T1000 (cell line): ENCODE measurements at regions not wholly inside any gene's neighbourhood (a gene's known extent, or its start where the extent isn't known, plus 50 kb on each side); places are given as distances from the start of the nearest gene placed in this dataset.

Experiments used
- DNase-seq: peaks from one replicate; lab custom pipeline; 2025; ENCODE audit warnings: mixed read lengths; lab: John Stamatoyannopoulos, UW

DNA sequence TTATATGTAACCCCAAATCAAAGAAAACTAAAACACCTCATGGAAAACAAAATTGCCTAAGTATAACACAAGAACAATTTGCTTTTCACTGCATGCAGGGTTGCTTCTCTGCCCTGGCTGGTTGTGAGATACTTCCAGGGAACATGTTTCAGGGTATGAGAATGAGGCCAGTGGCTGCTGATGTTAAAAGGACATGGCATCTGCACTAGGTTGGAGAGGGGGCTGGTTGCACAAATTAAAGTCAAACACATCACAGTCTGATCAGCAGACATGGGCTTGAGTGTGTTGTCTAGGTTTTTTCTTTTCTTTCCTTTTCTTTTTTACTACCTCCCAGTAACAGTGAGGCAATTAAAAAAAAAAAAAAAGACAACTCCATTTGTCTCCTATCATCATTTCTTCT lies 374.9 kb downstream of the MCTP2 start:
- DNase-seq = no peak

DNA sequence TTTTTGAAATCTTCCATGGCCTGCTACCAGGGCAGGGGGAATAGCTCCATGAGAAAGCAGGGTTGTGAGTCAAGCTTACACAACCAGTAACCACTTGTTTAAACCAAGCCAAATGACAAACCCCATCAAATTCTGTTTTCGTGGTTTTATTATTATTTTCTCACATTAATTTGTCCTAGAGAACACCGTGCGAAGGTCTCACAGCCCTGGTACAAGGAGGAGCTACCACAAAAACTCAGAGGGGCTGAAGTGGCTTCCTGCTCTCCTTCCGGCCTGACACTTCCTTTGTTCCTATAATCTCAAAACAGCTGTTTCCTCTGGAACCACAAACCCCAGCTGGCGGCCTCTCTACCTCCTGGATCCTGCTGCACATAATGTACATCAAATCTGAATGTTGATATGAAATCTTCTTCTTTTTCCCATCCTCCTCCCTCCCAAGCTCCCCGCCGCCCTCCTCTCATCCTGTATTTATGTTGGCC lies 375.9 kb downstream of the MCTP2 start:
- no peak for DNase-seq

DNA sequence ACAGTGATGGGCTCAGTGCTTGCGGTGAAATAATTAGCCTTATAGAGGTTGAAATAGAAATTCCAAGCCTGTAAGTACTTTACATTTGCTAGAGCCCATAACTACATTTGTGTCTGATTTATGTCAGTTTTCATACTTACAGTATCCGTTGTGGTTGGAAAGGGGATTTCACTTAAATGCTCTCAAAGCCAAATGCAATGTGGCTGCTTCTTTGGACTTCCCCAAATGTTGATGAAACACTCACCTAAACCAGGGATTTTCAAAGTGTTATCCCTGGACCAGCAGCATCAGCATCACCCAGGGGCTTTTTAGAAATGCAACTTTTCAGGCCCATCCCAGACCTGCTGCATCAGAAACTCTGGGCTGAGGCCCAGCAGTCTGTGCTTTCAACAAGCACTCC lies 378.7 kb downstream of the MCTP2 start:
- no peak for DNase-seq

DNA sequence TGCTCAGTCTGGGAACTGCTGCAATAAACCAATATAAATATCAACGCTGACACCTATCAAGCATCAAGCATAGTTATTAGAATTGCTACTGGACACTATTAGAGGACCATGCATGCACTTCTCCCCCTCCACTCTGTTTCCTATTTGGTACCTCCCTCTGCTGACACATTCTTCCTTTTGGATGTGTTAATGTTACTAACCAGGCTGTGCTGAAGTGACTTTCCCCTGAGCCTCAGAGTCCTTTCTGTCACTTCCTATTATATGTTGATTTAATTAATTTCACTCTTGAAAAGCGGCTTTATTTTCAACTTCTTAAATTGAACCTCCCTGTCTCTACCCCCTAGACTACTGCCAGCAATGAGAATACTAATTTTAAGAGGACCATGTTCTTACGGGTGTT lies 379.1 kb downstream of the MCTP2 start:
- no peak for DNase-seq

DNA sequence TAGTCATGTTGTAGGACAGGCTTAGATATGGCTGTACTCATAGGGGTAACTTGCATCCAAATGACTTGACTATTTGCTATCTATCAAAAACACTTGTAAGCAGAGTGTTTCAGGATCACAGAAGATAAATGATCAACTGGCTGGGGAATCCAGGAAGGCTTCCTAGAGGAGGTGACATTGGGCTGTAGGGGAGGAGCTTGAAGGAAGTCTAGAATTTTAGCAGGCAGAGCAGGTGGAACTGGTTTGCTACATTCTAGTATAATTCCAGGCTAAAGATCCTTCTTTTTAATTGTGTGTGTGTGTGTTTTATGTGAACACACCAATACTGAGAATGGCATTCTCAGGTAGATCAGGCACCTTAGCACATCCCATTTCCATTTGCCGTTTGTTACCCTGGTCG lies 380.3 kb downstream of the MCTP2 start:
- DNase-seq = no peak

DNA sequence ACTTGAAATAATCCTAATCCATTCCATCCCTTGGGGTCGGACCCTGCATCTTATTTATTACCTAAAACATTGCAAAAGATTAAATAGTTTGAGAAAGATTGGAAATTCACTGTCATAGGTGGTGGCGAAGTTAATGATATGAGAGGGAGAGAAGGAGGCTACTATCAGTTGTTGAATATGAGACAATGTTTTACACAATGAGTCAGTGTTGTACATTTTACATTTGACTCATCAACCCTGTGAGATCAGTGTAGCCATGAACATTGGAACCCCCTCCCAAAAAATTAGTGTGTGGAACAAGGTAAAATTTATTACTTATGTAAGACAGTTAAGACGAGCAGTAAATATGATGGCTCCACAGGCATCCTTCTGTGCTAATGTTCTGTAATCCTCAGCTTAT lies 384.3 kb downstream of the MCTP2 start:
- no peak for DNase-seq

DNA sequence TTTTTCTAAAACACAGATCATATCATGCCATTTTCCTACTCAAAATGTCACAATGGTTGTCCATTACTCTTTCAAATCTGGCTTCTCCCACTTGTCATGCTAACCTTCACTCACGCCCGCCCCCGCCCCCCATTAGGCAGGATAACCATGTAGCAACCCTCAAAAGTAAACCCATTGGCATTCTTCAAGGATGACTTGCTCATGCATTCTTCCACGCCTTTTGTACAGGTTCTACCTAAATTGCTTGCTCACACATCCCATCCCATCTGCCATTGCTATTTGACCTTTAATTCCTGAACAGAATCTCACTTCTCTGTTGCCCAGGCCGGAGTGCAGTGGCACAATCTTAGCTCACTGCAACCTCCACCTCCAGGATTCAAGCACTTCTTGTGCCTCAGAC lies 389.3 kb downstream of the MCTP2 start:
- no peak for DNase-seq

DNA sequence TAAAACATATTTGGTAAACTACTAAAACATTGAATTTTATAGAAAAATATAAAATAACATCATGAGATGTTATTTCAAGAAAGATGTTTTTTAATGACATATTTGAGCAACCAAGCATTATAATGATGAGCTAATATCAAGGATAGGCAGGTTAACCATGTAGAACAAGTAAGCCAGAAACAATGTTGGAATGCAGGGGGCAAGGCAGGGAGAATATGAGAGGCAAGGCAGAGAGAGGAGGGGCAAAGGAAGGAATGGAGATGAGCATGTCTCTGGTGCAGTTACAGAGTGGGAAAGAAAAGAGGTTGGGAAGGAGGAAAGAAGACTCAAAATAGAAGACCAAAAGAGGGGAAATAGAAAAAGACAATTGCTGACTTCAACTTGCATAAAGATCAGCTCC lies 390.4 kb downstream of the MCTP2 start:
- DNase-seq = no peak

DNA sequence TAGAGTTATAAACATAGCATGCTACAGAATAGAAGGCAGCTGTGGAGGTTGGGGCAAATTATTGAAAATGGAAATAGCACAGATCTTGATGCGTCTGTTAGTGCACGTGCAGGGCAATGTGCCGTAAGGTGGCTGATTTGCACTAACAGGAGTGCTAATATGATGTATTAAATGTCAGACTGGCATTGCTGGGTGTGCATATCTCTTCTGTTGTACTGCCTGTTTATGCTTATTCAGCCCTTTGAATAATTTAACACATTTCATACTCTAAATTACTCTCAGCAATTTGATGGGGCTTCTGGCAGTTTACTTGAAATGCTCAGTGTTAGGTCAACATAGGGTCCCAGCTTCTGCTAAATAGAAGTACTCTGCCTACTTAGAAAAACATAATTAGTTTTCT lies 395.6 kb downstream of the MCTP2 start:
- DNase-seq = no peak

DNA sequence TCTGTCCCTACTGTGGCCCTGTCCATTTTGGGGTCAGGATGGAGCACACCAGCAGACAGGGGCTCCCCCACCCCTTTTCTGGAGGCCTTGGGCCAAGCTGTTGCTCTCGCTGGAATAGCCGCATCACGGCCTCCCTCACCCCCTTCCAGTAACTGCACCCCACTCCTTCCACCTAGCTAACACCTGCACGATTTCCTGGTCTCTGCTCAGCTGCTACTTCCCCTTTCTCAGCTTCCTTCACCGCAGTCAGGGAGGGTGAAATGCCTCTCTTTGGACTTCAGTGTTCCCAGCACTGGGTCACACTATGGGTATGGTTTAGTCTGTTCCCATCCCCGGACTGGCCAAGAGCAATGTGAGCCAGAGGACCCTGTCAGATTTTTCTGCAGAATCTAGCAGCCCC lies 400.2 kb downstream of the MCTP2 start:
- no peak for DNase-seq

DNA sequence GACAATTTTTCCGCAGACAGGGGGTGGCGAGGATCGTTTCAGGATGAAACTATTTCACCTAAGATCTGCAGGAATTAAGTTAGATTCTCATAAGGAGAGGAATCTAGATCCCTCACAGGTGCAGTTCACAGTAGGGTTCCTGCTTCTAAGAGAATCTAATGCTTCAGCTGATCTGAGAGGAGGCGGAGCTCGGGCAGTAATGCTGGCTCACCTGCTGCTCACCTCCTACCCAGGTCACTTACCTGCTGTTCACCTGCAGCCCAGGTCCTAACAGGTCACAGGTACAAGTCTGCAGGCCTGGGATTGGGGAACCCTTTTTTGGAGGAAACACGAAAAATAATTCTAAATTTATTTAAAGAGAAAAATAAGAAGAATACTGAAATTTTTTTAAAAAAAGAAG lies 406.8 kb downstream of the MCTP2 start:
- no peak for DNase-seq

DNA sequence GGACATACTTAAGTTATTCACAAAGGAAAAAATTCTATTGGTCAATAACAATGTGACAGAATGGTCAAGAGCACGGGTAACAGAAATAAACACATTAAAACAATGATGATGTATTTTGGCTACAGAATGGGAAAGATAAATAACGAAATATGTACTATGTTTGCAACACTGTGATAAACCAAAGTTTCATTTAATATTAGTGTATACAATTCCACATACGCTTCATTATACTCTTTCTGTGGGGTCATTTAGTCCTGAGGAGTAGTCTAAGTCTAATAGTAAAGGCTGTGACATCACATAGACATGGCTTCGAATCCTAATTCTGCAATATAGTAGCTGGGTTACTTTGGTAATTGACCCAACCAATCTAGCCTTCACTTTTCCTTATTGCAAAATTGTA lies 408.3 kb downstream of the MCTP2 start:
- no peak for DNase-seq

DNA sequence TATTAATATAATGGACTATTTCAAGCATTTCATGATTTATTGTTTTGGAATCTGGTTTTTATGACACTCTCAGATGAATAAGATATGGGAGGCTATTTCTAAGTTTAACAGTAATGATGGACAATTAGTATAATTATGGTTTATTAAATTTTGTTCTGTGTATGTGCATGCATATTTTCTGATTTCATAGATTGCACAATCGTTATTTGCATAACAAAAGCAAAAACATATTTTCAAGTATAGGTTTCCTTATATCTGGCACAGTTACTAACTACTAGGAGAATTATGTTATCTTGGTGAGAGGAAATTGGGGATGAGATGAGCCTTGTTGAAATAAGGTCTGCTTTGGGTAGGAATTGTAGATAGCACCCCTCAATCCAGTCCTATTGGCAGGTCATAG lies 413.1 kb downstream of the MCTP2 start:
- DNase-seq = no peak

DNA sequence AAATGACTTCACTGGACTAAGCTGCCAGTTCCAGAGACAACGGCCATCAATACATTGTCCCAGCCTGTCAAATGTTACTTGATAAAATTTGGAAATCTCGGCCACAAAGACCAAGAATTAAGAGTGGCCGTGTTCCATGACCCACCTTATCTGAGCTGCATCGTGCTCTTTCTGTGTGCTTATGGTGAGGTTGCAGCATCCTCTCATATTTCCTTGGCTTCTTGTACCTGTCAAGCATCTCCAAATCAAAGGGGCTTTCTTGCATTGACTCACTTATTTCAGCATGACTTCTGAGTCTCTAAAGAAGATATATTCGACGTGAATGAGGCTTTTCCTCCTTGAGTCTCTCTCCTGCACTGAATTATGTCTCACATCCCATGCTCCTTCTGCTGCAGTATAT lies 421.7 kb downstream of the MCTP2 start:
- no peak for DNase-seq

DNA sequence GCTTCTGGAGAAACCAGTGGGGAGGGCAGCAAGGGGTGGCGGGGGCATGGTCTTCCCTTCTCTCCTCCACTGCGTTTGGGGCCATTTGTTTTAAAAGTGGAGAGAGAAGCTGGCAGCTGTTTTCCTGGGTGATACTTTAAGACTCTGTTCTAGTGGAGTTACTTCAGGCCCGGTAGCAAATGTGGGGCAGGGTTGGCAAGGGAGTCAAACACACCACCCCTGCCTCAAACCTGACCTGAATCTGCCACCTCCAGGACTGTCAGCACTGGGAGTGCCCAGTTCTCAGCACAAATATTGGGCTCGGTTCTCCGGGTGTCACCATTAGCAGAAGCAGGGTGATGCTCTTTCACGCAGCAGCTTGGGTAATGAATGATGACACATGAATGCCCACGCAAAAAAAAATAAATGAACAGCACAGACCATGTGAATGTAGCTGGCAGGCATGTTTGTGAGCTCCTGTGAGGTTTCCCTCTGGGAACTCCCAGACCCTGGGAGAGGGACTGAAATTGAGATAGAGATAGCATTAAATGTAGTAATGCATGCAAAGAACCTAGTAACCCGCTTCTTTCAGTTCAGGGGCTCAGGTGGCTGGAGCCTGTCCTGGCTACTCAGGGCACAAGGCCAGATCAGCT lies 424.0 kb downstream of the MCTP2 start:
- no peak for DNase-seq

DNA sequence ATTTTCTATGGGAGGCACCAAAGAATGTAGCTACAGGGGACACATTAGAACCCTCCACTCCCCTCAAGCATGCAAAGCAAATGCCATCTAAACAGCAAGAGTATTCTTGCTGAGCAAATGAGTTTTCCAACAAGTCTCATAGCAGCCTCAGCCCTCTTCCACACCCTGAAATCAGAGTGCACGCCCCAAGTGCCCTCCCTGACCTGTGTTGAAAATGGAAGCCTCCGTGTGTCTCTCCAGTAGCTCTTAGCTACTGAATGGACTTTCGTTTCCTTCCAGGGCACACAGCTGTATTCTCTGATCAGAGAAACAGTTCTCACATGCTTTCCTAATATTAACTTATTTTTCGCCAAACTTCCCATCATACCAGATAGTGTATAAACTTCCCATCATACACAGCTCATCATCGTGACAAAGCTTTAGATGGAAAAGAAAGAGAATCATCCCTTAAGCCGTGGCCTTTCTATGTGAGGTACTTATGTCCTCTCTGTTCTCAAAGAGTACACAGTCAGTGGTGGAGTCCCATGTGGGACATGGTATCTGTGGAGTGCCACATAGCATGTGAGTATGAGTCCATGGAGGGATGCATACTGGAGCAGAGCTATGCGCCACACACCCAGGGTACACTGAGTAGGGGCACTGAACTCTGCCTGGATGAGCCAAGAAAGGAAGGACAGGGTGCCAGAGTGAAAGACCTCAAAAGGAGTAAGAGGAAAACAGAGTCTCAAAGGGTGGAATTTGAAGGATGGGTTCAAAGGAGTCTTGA lies 434.5 kb downstream of the MCTP2 start:
- DNase-seq = no peak

DNA sequence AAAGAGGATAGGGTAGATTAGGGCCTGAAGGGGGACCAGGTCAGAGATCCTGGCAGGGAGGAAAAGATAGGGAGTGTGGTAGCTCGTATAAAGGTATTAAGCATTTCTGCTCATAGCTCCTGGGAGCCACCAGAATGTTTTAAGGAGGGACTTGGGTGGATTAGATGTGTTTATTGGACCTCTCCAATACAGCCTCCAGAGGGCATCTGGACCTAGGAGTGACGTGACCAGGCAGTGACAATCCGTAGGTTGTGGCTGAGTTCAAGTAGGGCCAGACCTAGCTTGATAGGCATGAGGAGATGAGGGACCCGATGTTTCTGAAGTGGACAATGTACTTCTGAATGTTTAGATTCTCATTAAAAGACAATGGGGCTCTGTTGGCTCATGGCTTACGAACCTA lies 435.2 kb downstream of the MCTP2 start:
- no peak for DNase-seq

DNA sequence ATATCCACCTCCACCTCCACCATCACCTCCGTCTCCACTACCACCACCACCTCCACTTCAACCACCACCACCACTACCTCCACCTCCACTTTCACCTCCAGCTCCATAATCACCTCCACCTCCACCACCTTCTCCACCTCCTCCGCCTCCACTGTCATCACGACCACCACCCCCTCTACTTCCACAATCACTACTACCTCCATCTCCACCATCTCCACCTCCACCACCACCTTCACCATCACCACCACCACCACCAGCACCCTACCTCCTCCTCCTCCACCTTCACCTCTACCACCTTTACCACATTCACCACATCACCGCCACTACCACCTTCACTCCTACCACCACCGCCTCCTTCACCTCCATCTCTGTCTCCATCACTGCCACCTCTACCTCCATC lies 435.7 kb downstream of the MCTP2 start:
- no peak for DNase-seq

DNA sequence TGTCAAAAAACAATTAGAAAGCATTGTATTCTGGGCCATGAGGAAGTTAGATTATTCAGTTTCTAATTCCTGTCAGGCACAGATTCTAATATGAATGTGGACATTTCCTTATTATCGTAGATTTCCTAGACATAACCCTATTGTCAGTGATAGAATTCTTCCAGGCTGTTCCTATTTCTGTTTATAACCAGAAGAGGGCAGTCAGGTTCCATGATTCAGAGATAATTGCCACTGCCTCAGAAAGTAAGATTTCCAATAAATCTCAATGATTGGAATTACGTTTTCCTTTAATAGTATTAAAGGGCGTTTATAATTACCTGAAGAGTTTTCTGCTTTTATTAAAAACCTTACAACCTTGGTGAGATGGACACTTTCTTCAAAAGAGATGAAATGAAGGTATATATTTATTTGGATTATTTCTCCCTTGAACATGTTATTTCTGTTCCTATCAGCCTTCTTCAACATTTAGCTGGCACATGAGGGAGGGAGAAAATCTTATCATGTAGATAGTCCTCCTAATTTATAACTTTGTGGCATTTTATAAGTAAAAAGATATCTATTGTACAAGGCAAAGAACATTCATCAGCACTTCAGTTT lies 439.2 kb downstream of the MCTP2 start:
- no peak for DNase-seq

DNA sequence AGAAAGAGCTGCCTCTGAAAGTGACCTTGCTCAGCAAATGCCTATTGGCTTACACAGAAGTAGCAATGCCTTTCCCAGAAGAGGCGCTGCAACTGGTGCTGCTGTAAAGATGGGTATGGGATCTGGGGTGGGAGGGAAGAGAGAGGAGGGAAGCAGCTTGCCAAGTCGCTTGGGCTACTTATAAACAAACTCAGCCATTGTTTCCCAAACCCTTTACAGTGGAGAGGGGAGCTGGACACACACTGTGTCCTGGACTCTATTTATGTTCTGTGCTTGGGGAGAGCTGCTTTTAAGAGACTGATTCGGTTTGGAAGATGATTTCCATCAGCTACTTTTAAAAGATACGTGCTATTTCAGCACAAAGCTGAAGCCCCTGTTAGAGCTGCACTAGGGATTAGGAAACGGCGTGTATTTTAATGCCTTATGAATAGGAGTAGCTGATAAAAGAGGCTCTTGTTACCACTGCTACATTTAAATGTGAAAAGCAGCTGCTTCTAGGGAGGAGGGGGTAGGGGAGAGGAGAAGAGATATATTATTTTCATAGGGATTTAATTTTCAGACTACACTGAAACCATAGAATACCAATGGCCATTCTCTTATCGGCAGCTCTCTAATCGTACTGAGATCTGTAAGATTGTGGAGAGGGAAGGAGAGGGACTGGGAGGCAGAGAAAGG lies 440.6 kb downstream of the MCTP2 start:
- DNase-seq = no peak

DNA sequence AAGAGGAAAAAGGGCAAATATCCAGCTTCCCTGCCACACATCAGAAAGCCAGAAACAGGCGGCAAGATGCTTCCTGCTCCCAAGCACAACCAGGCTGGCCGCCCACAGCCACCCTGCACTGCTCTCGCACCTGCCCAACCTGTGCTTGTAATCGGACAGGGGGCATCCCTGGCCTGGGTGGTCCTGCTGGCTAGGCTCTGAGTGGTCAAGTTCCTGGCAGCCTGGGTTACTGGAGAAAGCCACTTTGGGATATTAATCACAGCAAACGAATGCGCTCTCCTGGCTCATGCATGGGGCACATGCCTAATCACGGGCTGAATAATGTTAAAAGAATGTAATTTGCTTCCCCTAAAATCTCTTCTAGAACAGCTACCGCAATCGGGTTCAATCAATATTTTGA lies 442.4 kb downstream of the MCTP2 start:
- DNase-seq = no peak

DNA sequence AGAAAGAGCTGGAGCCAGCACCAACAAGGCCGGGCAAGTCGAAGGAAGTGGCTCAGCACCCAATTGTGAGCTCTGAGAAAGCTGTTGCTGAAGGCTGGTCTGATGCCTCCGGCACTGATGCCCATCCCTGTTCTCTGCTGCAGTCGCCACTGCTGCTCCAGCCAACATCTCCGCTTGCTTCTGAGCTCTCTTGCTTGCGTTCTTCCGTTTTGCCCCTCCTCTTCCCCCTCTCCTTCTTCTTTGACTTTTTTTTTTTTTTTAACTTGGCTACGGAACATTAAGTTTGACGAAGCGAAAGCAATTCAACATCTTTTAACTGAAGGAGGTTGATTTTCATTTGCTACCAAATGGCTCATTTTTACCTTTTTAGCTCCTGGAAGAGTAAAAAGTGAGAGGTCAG lies 442.9 kb downstream of the MCTP2 start:
- DNase-seq = no peak

DNA sequence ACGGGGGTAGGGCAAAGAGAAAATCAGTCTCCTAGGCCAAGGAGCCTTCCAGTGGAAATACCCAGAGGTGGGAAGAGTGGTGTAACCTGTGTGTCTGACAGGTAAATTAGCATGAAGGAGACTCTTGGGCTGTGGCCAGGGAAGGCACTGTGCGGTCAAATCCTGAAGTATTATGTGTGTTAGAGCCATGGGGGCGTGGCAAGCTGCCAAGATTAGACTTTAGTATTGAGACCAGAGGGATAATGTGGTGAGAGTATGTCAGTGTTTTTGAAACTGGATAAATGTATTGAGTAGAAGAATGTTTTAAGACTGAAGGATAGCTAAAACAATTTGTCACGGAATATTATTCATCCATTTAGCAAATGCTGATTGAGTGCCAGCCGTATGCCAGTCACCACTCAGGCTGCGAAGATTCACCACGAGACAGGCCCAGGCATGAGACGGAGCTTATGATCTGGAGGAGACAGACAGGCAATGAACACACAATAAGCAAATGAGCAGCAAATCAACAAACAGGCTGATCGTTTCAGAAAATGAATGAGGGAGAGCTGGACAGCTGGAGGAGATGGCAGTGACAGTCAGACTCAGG lies 445.9 kb downstream of the MCTP2 start:
- DNase-seq = no peak
